ENCODE measurements at regions not wholly inside any gene's neighbourhood (a gene's known extent, or its start where the extent isn't known, plus 50 kb on each side); places are given as distances from the start of the nearest gene placed in this dataset.
"Not testable (repeated sequence)": the region's sequence is repeated elsewhere in the genome, so short reads cannot be mapped to it uniquely, and the experiment has no call there.

- TF ChIP-seq CTCF (IDR thresholded peaks at IDR 0.05 in 8 of 11, conservative IDR thresholded peaks at IDR 0.05 in 3 of 11); POLR2A (IDR thresholded peaks at IDR 0.05): not testable (repeated sequence)
Measured at GRCh38 chr17:47056687-47057086, 77.6 kb upstream of the RPRML start.
